ENCODE measurements at regions not wholly inside any gene's neighbourhood (a gene's known extent, or its start where the extent isn't known, plus 50 kb on each side); places are given as distances from the start of the nearest gene placed in this dataset.
"Not testable (repeated sequence)": the region's sequence is repeated elsewhere in the genome, so short reads cannot be mapped to it uniquely, and the experiment has no call there.

DNA sequence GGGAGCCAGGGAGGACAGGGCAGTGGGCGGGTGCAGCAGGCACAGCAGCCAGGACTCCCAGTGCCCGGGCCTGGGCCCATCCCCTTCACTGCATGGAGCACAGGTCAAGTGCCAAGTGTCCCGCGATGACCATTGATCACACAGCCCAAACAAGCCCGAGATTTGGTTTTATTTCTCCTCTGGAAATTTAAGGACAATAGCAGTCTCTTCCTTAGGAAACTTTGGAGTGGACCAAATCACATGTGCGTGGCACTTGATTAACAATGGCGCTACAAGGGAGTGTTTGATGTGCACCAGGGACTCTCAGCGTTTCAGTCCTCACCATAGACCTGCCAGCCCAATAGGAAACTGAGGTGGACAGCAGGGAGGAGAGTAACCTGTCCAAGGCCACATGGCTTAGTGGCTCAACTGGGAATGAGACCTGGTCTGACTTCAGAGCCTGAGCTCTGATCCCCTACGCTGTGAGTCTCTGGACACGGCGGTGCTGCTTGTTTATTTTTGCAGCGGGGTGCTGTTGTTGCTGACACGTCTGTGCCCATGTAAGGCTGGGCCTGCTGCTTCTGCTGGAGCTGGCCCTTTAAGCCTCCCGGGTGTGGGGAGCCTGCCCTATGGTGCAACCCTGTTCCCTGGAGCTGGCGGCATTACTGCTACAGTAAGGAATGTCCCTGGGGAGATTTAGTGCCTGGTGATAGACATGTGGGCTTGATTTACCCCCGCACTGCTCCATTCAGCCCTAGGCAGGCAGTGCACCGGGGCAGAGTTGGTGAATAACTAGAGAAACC is 194.2 kb downstream of the INHBB start:
- no peak for DNase-seq

DNA sequence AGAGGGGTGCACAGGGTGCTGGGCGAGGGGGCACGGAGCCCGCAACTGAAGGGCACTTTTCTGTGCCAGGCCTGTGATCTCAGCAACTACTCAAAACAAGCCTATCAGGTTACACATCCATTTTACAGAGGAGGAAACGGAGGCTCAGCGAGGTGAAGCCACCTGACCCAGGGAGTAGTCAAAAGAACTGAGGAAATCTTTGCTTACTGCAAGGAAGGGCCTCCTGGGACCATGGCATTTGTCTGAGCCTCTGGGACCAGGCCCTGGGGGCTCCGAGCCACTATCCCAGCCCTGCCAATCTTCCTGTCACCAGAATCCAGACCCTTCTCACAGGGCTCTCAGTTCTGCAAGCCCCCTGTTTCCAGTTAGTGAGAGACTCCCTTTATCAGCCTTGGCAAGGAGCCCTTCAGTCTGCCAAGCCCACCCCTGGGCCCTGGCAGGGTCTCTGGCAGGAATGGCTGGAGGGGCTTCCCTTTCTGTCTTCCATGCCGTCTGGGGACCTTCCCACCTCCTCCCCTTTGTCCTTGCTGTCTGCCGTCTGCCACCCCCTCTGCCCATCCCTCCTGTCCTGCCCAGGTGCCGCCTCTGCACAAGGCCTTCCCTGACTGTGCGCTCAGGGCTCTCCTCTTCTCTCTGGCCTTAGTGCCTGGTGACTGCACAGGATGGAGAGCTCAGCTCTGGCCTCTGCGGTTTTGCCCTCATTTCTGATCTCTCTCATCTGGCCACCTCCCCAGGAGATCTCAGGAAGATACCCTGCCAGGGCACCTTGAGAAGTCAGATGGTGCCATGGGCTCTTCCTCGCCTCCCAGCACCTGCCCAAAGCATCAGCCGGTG is 194.7 kb upstream of the GLI2 start:
- peak; percentile 20 for DNase-seq

- DNase-seq: no peak
These were observed 194.1 kb upstream of the GLI2 start for GRCh38 chr2:120541553-120541932.

- no peak for DNase-seq
These were observed 193.5 kb upstream of the GLI2 start for GRCh38 chr2:120541972-120542670.

- no peak for DNase-seq
These were observed 192.6 kb upstream of the GLI2 start for GRCh38 chr2:120542911-120543527.

DNA sequence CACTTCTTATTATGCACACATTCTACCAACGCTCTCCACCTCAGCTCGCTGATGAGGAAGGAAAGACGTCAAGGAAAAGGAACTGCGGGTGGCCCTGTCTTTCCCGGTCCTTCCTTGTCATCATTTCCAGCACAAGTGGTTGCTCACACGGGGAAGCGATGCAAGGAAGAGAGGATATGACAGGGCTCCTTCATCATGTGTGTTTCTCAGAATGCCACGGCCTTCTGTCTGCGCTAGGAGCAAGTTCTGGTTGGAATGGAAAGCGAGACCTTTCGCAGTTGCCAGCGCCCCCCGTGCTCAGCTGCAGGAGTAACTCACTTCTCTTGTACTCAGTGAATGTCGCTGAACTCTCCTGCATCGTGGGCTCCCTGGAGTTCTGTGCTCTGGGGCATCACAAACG is 191.8 kb upstream of the GLI2 start:
- no peak for DNase-seq

DNA sequence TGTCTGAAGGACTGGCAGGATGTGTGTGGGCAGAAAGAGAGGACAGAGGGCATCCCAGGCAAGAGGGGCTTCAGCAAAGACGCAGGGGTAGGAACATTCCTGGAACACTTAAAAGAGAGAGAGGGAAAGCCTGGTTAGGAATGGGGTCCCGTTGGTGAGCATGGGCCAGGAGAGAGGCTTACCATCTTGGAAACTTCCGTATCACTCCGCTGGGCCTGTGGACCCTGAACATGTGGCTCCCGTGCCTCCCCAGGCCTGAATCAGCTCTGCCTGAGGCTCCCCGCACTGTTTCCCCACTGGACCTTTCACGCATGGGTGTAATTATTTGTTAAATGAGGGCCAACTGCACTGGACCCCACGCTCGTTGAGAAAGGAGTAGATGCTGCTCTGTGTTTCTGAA is 191.1 kb upstream of the GLI2 start:
- DNase-seq: no peak

DNA sequence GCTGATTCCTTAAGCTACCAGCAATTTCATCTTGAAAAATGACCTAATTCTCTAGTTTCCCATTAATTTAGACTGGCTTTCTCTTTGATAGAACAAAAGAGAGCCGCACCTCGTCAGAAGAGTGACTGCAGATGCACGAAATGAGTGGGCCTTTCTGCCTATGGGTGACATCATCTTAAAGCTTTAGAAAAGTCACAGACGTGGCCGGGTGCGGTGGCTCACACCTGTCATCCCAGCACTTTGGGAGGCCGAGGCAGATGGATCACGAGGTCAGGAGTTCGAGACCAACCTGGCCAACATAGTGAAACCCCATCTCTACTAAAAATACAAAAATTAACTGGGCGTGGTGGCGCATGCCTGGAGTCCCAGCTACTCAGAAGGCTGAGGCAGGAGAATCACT is 190.7 kb upstream of the GLI2 start:
- not testable (repeated sequence) for DNase-seq

DNA sequence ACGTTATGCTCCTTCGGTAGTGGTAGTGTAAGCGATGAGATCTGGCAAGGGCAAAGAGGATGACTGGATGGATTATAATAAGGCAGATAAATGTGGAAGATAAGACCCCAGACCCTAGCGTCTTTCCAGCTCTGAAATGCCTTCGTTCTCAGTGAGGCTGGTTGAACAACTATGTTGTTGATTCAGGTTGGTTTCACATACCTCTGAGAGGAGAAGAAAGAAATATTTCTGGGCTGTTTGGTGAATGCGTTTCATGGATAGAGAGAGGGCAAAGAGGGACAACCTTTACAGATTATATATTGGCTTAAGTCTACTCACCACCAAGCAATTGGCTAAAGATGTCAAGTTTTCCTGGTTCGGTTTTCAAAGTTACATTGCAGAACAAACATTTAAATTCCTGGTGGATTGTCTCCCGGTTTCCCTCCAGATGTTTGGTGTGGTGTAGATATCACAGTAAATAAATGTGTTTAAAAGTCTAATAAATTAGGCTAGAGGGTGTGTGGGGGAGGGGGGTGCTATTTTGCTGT is 190.1 kb upstream of the GLI2 start:
- DNase-seq: no peak

- DNase-seq: no peak
These were observed 189.4 kb upstream of the GLI2 start for GRCh38 chr2:120546048-120546864.

GRCh38 chr2:120546865-120547390 is 188.7 kb upstream of the GLI2 start:
- DNase-seq: no peak

DNA sequence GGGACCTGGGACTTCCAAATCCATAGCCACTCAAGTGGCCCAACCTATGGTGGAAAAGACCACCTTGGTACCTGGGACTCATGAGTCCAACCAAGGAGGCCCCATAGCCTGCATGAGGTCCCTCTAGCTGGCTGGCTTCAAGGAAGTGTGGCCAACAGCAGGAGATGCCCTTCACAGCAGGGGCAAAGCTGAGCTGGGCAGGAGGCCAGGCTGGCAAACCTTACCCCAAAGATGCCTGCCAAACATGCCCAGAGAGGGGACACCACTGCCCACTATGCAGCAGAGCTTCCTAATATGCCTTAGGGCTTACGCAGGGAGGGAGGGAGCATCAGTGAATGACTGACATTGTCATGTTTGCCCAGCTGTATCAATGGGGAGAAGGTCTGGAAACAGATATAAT is 188.0 kb upstream of the GLI2 start:
- no peak for DNase-seq

DNA sequence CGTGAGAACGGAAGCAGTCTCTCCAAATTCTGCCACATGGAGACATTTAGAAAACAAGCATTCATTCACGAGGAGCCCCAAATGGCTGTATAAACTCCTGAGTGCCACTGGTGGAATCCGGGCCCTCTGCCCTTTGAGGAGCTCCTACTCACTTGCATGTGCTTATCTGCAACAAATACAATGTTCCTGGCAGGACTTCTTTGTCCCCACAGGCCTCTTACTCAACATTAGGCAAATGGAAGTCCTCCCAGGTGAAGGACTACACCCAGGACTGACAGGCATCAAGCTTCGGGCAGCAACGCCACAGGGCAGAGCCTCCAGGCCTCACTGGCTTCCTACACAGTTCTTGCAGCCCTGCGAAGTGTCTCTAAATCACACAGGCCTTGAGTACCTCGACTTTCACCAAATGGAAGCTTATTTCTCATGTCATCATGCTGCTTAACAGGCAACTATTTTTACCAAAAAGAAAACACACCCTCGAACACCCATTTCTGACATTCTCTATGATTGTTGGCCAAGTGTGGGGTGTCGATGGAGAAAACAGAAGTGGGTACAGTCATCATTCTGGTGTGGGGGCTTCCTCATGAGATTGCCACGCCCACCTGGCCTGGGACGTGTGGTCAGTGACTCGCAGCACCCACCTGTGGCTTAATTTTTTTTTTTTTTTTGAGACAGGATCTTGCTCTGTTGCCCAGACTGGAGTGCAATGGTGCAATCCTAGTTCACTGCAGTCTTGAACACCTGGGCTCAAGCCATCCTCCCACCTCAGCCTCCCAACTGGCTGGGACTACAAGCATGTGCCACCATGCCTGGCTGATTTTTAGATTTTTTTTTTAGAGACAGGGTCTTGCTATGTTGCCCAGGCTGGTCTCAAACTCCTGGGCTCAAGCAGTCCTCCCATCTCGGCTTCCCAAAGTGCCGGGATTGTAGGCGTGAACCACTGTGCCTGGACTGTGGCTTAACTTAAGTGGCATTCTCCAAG is 186.8 kb upstream of the GLI2 start:
- no peak for DNase-seq

DNA sequence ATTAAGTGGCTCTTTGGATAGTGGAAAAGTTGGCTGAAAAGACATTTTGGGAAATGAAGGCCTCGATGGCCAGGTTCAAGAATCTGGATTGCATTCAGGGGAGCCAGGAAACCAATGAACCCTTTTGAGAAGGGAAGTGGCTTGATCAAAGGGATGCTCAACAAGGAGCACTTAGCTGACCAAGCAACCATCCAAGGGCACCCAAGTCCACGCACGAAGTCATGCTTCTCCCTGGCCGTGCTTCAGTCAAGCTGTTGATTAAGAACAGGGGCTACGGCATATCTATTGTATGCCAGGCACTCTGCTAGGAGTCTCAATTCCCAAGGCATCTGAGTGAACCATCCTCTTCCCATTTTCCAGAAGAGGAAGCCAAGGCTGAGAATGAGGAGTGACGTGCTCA is 185.8 kb upstream of the GLI2 start:
- no peak for DNase-seq

DNA sequence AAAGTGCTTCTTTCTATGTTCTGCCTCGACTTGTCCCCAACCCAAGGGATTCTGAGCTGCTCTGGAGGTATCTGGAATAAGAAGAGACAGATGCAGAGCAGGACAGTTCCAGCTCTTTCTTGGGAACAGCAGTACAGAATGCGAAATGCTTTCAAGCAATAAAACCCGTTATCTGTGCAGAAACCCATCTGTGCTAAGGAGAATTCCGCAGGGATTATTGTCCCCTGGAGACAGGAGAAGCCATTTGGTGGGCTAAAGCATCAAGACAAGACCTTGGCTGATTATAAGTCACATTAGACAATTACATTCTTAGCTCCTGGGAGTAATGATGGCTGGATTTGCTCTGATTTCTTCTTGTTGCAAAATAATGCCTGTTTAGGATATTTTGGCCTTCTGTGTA is 185.4 kb upstream of the GLI2 start:
- no peak for DNase-seq

- DNase-seq: no peak
These were observed 184.7 kb upstream of the GLI2 start for GRCh38 chr2:120550893-120551446.

- no peak for DNase-seq
These were observed 184.1 kb upstream of the GLI2 start for GRCh38 chr2:120551522-120551921.

DNA sequence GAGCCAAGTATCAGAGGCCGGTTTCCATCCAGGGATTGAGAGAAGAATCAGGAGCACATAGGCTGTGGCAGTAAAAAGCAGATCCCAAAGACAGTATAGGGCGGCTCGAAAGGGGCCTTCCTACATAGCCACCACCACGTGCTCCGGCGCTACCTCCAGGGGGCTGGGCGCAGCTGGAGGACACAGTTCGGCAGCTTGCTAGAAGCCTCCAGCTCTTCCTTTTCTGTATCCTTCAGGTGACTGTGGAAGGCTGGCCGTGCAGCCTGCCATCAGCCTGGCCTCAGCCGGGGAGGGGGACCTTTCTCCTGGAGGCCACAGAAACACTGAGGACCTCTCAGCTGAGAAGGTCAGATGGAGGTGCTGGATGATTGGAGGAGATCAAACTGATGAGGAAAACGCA is 183.6 kb upstream of the GLI2 start:
- no peak for DNase-seq

GRCh38 chr2:120552800-120553481 is 182.7 kb upstream of the GLI2 start:
- DNase-seq: peak; percentile 82

DNA sequence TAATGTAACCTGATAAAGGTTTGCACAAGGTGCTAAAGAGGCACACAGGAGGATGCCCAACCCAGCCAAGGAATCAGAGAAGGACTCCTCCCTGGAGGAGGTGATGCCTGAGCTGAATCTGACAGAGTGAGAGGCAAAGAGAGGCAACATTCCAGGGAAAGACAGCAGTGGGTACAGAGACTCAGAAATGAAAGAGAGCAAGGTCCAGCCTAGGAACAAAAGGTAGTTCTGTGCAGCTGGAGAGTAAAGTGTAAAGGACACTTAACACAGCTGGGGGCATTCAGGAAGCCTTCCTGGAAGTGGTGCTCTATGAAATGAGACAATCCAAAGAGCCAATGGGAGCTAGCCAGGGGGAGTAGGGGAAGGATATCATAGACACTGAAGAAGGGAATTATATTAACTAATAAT is 181.0 kb upstream of the GLI2 start:
- no peak for DNase-seq
